HG02938 (cell line): ENCODE measurements at regions not wholly inside any gene's neighbourhood (a gene's known extent, or its start where the extent isn't known, plus 50 kb on each side); places are given as distances from the start of the nearest gene placed in this dataset.

Experiments used
- ATAC-seq: cut with Tn5 transposase; IDR thresholded peaks from one replicate; pipeline ENCODE4 v1.9.1; 2021; ENCODE audit warnings: mild to moderate bottlenecking, moderate library complexity; ENCODE audit not compliant: unreplicated experiment

GRCh38 chr9:96183751-96184150 is 118.2 kb downstream of the HSD17B3 start:
- no peak for ATAC-seq

- no peak for ATAC-seq
Observed at GRCh38 chr9:96178153-96178552, 123.8 kb downstream of the HSD17B3 start.

- no peak for ATAC-seq
Observed at GRCh38 chr9:96177719-96178028, 124.3 kb downstream of the HSD17B3 start.

- ATAC-seq, result no peak
Observed at GRCh38 chr9:96177005-96177718, 124.8 kb downstream of the HSD17B3 start.

GRCh38 chr9:96175796-96176195 is 126.2 kb downstream of the HSD17B3 start:
- no peak for ATAC-seq

- ATAC-seq, result no peak
Observed at GRCh38 chr9:96175001-96175400, 127.0 kb downstream of the HSD17B3 start.

- no peak for ATAC-seq
Observed at GRCh38 chr9:96174371-96174770, 127.6 kb downstream of the HSD17B3 start.

GRCh38 chr9:96173640-96174039 is 128.3 kb downstream of the HSD17B3 start:
- ATAC-seq, result no peak

GRCh38 chr9:96172797-96173196 is 129.2 kb downstream of the HSD17B3 start:
- ATAC-seq, result no peak

- no peak for ATAC-seq
Observed at GRCh38 chr9:96171728-96172127, 130.2 kb downstream of the HSD17B3 start.

- ATAC-seq, result no peak
Observed at GRCh38 chr9:96169901-96170300, 132.1 kb downstream of the HSD17B3 start.

- no peak for ATAC-seq
Observed at GRCh38 chr9:96169484-96169883, 132.5 kb downstream of the HSD17B3 start.

- no peak for ATAC-seq
Observed at GRCh38 chr9:96168882-96169281, 133.1 kb downstream of the HSD17B3 start.

- no peak for ATAC-seq
Observed at GRCh38 chr9:96167011-96167410, 135.0 kb downstream of the HSD17B3 start.

GRCh38 chr9:96164268-96164683 is 137.7 kb downstream of the HSD17B3 start:
- no peak for ATAC-seq

GRCh38 chr9:96163712-96164111 is 138.3 kb downstream of the HSD17B3 start:
- ATAC-seq, result no peak

GRCh38 chr9:96163161-96163560 is 138.8 kb downstream of the HSD17B3 start:
- no peak for ATAC-seq

GRCh38 chr9:96161819-96162218 is 140.2 kb downstream of the HSD17B3 start:
- ATAC-seq, result no peak

GRCh38 chr9:96160866-96161265 is 141.1 kb downstream of the HSD17B3 start:
- ATAC-seq, result no peak

- no peak for ATAC-seq
Observed at GRCh38 chr9:96160168-96160567, 141.8 kb downstream of the HSD17B3 start.

- no peak for ATAC-seq
Observed at GRCh38 chr9:96159596-96159995, 142.4 kb downstream of the HSD17B3 start.

- ATAC-seq, result no peak
Observed at GRCh38 chr9:96158909-96159575, 142.9 kb downstream of the HSD17B3 start.

- no peak for ATAC-seq
Observed at GRCh38 chr9:96158147-96158546, 143.8 kb downstream of the HSD17B3 start.
